ENCODE measurements at regions not wholly inside any gene's neighbourhood (a gene's known extent, or its start where the extent isn't known, plus 50 kb on each side); places are given as distances from the start of the nearest gene placed in this dataset.

- TF ChIP-seq, protein P1, sequence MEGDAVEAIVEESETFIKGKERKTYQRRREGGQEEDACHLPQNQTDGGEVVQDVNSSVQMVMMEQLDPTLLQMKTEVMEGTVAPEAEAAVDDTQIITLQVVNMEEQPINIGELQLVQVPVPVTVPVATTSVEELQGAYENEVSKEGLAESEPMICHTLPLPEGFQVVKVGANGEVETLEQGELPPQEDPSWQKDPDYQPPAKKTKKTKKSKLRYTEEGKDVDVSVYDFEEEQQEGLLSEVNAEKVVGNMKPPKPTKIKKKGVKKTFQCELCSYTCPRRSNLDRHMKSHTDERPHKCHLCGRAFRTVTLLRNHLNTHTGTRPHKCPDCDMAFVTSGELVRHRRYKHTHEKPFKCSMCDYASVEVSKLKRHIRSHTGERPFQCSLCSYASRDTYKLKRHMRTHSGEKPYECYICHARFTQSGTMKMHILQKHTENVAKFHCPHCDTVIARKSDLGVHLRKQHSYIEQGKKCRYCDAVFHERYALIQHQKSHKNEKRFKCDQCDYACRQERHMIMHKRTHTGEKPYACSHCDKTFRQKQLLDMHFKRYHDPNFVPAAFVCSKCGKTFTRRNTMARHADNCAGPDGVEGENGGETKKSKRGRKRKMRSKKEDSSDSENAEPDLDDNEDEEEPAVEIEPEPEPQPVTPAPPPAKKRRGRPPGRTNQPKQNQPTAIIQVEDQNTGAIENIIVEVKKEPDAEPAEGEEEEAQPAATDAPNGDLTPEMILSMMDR (IDR thresholded peaks at IDR 0.05): no peak
- no peak for TF ChIP-seq POLR2A (IDR thresholded peaks at IDR 0.05)
These were observed 81.1 kb upstream of the ZNF280D start for GRCh38 chr15:56814429-56814828.
